HG03196 (cell line): ENCODE measurements at regions not wholly inside any gene's neighbourhood (a gene's known extent, or its start where the extent isn't known, plus 50 kb on each side); places are given as distances from the start of the nearest gene placed in this dataset.

ENCODE experiments used
- ATAC-seq: cut with Tn5 transposase; IDR thresholded peaks from one replicate; pipeline ENCODE4 v1.9.1; 2021; ENCODE audit not compliant: unreplicated experiment

GRCh38 chr17:77454242-77455095 is 313.7 kb downstream of the SEC14L1 start:
- no peak for ATAC-seq

- no peak for ATAC-seq
Measured at GRCh38 chr17:77455111-77455890, 314.5 kb downstream of the SEC14L1 start.

GRCh38 chr17:77455891-77456260 is 315.1 kb downstream of the SEC14L1 start:
- ATAC-seq, result no peak

- ATAC-seq, result no peak
Measured at GRCh38 chr17:77456271-77456950, 315.6 kb downstream of the SEC14L1 start.

- no peak for ATAC-seq
Measured at GRCh38 chr17:77456951-77457548, 316.3 kb downstream of the SEC14L1 start.

- no peak for ATAC-seq
Measured at GRCh38 chr17:77457572-77458201, 316.9 kb downstream of the SEC14L1 start.

GRCh38 chr17:77458202-77459017 is 317.6 kb downstream of the SEC14L1 start:
- ATAC-seq, result no peak

GRCh38 chr17:77459018-77459755 is 318.4 kb downstream of the SEC14L1 start:
- no peak for ATAC-seq

GRCh38 chr17:77460514-77461046 is 319.8 kb downstream of the SEC14L1 start:
- ATAC-seq, result no peak

GRCh38 chr17:77461277-77462057 is 320.7 kb downstream of the SEC14L1 start:
- ATAC-seq, result no peak

GRCh38 chr17:77462090-77462489 is 321.3 kb downstream of the SEC14L1 start:
- no peak for ATAC-seq

GRCh38 chr17:77462553-77463497 is 322.1 kb downstream of the SEC14L1 start:
- no peak for ATAC-seq

GRCh38 chr17:77464988-77465357 is 324.2 kb downstream of the SEC14L1 start:
- no peak for ATAC-seq

- ATAC-seq, result peak; percentile 41
Measured at GRCh38 chr17:77465358-77466041, 324.7 kb downstream of the SEC14L1 start.

- no peak for ATAC-seq
Measured at GRCh38 chr17:77466140-77466539, 325.4 kb downstream of the SEC14L1 start.

GRCh38 chr17:77466596-77467223 is 325.9 kb downstream of the SEC14L1 start:
- no peak for ATAC-seq
